Suppressor macrophage treated with lipopolysaccharide for 1 hour (primary cell): ENCODE measurements at regions not wholly inside any gene's neighbourhood (a gene's known extent, or its start where the extent isn't known, plus 50 kb on each side); places are given as distances from the start of the nearest gene placed in this dataset.

ENCODE experiments used
- DNase-seq, 3 donors: peaks; one replicate each; pipeline ENCODE4 v3.0.0-alpha.2; 2020 to 2022

DNA sequence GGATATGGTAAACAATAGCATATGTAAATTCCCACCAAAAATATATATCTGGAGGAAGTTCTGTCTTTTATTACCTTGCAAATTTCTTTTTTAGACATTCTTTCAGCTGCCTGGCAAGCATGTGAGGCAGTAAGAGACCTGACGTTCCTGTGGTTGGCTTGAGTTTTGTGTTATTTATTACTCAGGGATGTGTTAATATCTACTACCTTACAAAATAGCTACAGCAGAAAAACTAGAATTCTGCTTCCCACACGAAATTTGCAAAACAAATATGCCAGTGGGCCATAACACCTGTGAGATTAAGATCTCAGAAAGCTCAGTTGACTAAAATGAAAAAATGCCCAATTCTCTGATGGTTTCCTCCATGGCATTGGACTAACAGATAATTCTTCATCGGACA, 274.2 kb downstream of the TMEM167A start:
- DNase-seq, result no peak

DNA sequence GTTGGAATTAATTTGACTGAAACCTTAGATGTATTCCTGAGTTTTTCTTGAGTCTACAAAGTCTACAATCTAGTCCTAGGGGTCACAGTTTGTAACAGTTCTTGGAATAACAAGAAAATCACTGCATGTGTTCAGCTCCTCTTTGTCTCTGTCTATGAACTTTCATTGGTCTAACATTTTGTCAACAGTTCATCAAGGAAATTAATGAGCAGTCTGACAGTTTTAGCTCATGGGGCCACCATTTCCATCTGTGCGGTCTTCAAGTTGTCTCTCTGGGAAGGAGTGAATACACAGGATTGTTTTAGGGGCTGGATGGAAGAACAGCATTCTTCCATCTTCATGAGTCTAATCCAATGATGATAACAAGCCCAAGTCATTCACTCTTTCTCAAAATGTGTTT, 276.4 kb downstream of the TMEM167A start:
- no peak for DNase-seq

- DNase-seq, result no peak
Observed at GRCh38 chr5:82799361-82800077, 277.7 kb downstream of the TMEM167A start.

GRCh38 chr5:82798676-82799075, 278.5 kb downstream of the TMEM167A start:
- DNase-seq, result no peak

GRCh38 chr5:82796643-82797416, 280.4 kb downstream of the TMEM167A start:
- no peak for DNase-seq

DNA sequence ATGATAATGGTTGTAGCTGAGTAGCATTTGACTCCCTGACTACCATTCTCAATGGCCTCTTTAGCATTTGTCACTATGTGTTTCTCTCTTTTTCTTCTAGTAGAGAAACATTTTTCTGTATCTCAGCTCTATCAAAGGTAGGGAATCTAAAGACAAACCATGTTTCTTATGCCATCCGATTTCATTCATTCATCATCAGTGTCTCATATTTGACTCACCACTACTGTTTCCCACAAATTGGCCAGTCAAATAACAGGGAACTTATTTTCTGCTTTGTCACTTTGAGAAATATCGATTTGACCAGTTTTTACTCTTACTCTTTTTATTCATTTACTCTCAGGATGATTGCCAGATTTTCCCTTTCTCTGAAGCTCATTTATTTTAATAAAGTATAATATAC, 282.3 kb downstream of the TMEM167A start:
- no peak for DNase-seq

DNA sequence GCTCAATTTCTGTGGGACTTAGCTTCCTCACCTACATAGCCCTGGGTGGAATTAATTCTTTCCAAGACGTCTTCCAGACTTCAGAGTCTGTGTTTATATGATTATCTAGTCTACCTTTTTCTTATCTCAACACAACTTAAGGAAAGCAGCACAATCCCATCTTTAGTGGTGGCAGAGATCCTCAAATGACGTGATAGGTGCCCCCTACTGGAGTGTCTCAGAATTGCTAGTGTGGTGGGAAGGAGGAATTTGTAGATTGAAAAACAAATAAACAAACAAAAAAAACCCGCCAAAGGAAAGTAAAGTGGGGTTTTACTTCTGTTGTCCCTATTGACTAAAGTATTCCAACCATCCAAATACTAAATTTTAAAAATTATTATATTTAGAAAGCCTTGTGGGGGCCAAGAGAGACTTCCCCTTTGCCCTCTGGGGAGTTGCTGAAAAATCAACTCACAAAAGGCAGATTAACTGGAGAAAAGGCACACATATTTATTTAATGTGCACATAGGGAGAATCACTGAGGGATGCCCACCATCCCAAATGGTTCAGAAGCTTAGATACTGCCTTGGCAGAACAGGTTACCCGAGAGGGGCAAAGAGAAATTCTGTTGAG, 283.3 kb downstream of the TMEM167A start:
- DNase-seq, result peak in 2 of 3 donors; percentile 26 to 31

- no peak for DNase-seq
Observed at GRCh38 chr5:82792096-82792495, 285.1 kb downstream of the TMEM167A start.

DNA sequence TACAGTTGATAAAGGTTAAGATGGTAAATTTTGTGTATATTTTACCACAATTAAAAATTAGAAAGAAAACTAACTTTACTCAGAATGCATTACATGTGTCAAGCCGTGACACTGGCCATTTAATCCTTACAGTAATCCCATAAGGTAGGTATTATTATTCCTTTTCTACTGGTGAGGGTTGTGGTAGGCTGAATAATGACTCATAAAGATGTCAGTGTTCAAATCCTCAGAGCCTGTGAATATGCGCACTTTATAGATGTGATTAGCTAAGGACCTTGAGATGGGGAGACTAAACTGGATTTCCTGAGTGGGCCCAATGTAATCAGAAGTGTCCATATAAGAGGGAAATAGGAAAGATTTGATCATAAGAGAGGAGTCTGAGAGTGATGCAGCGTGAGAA, 288.1 kb downstream of the TMEM167A start:
- no peak for DNase-seq

DNA sequence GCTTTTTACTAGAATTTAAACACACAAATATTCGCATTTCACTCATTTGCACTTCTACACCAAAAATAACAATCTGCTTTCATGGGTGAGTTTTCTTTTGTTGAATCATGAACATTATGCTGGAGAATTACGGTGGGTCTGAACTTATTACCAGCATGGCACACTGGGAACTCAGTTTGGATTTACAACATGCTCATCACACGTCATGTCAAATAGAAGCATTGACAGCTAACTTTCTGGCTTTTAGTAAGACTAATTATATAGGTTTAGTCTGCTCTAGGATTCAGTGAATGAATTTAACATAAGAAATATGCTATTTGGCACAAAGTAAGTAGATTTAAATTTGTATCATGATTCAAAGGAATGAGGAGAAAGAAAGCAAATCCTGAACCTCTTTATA, 290.4 kb downstream of the TMEM167A start:
- DNase-seq, result no peak

DNA sequence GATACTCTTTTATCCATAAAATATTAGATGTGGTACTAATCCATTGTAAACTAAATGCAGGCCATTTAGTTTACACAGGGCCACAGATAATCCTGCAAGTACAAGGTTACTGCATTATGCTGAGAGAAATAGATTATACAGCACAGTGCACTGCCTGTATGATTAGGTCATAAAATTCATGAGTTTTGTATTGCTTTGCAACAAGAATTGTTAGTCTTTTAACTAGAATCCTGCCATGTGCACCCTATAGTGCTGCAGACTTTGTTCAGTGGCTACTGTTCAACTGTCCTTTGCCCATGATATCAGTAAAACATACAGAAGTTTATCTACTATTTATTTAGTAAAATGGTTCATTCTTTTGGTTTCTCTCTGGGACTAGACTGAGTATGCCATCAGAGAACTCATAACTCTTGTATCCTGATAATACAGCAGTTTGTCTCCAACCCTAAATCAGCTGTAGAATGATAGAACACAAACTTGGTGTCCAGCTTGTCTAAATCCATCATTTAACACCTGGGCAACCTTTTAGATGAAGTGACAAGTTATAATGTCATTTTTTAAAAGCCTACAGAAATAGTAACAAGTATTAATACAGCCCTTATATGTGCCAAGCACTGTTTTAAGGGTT, 291.2 kb downstream of the TMEM167A start:
- no peak for DNase-seq

DNA sequence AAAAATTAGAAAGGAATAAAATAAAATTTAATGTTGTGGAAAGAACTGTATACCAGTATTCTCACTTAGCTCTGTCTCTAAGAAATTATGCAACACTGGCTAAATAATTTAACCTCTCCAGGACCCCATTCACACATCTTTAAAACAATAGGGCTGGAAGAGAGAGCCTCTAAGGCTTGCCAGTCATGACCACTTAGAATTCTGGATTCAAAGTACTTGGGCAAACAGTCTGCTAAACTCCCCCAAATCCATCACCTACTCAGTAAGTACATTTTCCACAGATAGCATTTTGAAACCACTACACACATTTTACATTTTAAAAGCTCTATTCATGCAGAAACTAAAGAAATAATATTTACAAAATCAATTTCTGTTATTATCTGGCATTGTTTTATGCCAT, 291.7 kb downstream of the TMEM167A start:
- DNase-seq, result no peak

DNA sequence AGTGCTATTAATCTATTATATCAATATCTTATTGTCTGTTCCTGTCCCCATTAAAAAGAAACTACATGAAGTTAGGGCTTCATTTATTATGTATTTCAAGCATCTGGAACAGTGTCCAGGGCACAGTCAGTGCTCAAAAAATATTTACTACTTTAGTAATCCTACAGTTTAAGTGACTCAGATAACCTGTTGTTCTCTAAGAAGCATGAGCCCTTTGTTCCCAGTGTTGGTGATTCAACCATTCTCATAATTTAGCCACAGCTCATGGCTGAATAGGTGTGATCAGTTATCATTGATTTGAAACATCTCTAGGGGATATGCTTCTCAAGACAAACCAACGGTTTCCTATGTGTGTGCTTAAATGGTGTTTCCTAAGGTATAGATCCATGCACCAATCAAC, 292.7 kb downstream of the TMEM167A start:
- no peak for DNase-seq

DNA sequence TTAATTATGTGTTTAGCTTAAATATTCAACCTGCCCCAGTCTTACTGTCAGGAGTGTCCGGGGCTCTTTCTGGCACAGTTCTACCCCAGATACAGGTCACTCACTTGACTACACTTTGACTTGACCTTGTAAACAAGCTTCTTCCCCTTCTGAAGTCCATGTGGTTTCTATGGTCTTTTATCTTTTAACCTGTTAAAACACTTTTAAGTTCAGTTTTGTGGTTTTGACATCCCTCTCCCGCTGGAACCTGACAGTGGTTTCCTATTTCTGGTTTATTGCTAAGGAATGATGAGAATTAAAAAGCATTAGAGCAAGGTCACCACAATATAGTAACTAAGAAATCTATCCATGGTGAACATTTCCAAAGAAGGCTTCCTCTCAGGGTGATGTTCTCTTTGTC, 300.1 kb downstream of the TMEM167A start:
- no peak for DNase-seq

DNA sequence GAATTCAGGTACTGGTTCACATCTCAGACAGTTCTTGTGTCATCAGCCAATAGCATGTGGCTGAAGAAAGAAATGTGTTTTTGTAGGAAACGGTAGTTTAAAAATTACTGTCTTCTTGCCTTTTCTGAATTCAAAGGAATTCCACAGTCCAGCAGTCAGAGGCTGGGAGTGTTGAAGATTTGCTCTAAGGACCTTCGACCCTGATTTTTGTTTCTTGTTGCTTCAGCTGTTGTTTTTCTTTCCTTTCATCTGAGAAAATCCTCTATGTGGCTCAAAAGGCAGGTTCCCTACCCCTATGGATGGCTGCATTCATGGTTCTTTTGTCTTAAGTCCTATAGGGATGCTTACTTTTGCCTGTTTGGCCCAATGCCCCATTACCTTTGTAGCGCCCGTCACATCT, 304.9 kb downstream of the TMEM167A start:
- DNase-seq, result no peak

DNA sequence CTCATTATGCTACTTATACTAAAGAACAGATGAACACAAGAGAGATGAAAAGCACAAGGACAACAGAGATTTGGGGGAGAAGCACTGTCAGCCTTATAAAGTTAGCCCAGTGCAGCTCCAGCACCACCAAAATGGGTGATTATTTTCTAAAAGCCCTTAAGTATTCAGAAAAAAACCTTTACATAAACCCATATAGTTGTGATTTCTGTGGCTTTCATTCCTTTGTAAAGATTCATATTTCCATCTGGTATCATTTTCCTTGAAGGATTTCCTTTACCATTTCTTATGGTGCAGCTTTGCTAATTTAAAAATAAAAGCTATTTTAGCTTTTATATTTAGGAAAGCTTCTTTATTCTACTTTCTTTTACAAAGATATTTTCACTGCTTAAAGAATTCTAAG, 311.0 kb downstream of the TMEM167A start:
- DNase-seq, result no peak

GRCh38 chr5:82765765-82766164, 311.4 kb downstream of the TMEM167A start:
- DNase-seq, result no peak

DNA sequence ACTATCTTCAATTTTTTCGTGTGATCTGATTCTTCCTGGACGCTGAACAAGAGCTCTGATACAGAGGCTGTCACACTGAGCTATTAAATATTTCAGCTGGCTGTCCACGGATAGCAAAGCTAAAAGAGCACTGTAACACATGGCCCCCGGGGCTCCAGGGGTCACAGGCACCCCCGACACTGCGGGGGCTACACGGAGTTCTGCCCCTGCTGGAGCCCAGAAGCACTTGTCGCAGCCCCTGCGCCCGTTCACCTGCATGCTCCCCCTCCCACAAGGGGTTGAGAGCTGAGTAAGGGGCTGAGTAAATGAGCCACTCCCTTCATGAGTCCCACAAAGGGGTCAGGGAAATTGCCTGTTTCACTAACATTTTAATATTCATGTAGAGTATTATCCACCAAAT, 316.3 kb downstream of the TMEM167A start:
- DNase-seq, result no peak

DNA sequence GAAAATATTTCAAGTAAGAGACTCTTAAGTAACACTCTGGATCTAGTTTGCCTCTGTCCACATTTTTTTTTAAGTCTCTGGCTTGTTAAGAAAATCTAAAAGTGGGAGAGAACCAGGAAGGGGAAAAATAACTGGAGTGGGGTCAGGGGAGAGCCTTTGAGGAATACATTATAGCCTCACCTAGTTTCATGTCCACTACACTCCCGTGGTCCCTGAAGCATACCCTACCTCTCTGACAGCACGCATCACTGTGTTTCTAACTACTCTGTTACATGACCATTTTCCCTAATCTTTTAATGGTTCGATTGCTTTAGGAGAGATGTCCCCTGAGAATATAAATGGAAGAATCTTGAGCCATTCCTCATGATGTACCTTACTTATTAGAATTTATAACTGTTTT, 318.3 kb downstream of the TMEM167A start:
- DNase-seq, result no peak

GRCh38 chr5:82754759-82755158, 322.4 kb downstream of the TMEM167A start:
- no peak for DNase-seq

DNA sequence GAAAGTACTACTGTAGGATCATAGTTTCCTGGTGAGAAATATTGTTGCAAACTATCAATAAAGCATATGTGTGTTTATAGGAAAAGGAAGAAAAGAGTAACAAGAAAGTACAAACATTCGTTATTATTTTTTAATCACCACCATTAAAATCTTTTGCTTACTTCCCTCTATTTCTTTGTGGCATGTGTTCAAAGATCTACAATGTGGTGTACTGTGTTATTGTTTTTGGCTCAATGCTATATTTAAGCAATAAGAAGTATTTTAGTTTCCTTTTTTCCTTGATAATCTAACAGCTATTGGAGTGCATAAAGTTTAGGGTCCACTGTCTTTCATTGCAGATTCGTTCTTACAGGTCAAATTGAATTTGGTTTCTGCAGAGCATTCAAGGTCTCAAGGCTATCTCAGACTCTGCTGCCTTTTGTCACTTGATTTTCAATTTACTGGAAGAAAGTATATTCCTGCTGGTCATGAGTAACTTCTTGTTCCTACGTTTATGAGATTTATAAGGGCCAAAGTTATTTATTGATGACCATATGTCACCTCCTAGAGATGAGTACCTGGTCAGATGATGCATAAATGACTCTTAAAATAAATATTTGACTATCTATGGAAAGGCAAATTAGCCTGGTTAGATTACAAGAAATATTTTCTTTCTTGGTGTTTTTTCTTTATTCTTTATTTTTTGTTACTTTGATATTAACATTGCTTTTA, 323.0 kb downstream of the TMEM167A start:
- no peak for DNase-seq

DNA sequence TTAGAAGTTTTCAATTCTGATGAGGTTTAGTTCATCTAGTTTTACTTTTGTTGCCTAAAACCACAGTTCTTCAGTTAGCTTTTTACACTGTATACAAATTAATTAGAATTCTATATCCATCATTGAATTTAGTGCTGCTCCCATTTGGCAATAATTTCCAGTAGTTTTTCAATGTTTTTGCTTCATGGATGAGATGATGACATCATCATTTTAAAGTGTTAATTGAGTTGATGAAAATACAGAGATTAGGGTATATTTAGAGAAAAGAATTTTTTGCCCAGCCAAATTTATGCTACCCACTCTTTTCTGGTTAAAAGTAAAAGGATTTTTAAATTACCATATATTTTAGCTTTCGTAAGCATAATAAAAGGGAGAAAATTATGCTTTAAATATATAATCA, 323.8 kb downstream of the TMEM167A start:
- DNase-seq, result no peak

DNA sequence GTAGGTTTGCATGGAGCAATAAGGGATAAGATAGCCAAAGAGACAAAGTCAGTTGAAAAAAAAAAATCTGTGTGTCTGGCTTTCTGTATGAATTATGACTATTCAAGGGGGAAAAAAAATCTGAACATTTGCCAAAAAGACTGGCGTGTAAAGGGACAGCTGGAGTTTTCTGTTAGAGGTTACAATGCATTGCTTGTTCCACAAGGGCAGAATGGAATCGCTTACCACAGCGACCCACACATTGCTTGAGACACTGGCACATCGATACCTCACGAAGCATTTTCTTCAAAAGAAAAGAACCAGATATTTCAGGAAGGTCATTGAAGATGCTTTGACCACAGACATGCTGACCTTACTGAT, 327.8 kb downstream of the TMEM167A start:
- no peak for DNase-seq
